Endothelial cell of hepatic sinusoid (primary cell): ENCODE measurements at regions not wholly inside any gene's neighbourhood (a gene's known extent, or its start where the extent isn't known, plus 50 kb on each side); places are given as distances from the start of the nearest gene placed in this dataset.

ENCODE experiments used
- in situ Hi-C: cut with HindIII; loops from 2 replicates; pipeline ENCODE4 v1.10.0; 2017; ENCODE audit warnings: low sequenced_read_pairs

- in situ Hi-C loops, result no loop called here
Observed at GRCh38 chr3:152516216-152516615, 247.5 kb downstream of the MBNL1 start.

- in situ Hi-C loops, result no loop called here
Observed at GRCh38 chr3:152517502-152517901, 248.8 kb downstream of the MBNL1 start.

GRCh38 chr3:152518346-152518745 is 249.6 kb downstream of the MBNL1 start:
- in situ Hi-C loops, result no loop called here

GRCh38 chr3:152519376-152519775 is 250.6 kb downstream of the MBNL1 start:
- in situ Hi-C loops, result no loop called here

GRCh38 chr3:152522036-152522435 is 253.3 kb downstream of the MBNL1 start:
- in situ Hi-C loops, result no loop called here

GRCh38 chr3:152524198-152525140 is 255.7 kb downstream of the MBNL1 start:
- in situ Hi-C loops, result no loop called here

- in situ Hi-C loops, result no loop called here
Observed at GRCh38 chr3:152531717-152532116, 263.0 kb downstream of the MBNL1 start.

- in situ Hi-C loops, result no loop called here
Observed at GRCh38 chr3:152538518-152538917, 269.8 kb downstream of the MBNL1 start.

- in situ Hi-C loops, result no loop called here
Observed at GRCh38 chr3:152539191-152539764, 270.5 kb downstream of the MBNL1 start.

GRCh38 chr3:152540120-152540519 is 271.4 kb downstream of the MBNL1 start:
- in situ Hi-C loops, result no loop called here

GRCh38 chr3:152547153-152547552 is 278.4 kb downstream of the MBNL1 start:
- in situ Hi-C loops, result no loop called here

GRCh38 chr3:152549263-152549662 is 280.5 kb downstream of the MBNL1 start:
- in situ Hi-C loops, result no loop called here

GRCh38 chr3:152550284-152550683 is 281.6 kb downstream of the MBNL1 start:
- in situ Hi-C loops, result no loop called here

- in situ Hi-C loops, result no loop called here
Observed at GRCh38 chr3:152554980-152555379, 280.0 kb upstream of the P2RY1 start.

- in situ Hi-C loops, result no loop called here
Observed at GRCh38 chr3:152555666-152556291, 279.2 kb upstream of the P2RY1 start.

GRCh38 chr3:152556731-152557254 is 278.1 kb upstream of the P2RY1 start:
- in situ Hi-C loops, result no loop called here

GRCh38 chr3:152557302-152557999 is 277.5 kb upstream of the P2RY1 start:
- in situ Hi-C loops, result no loop called here

- in situ Hi-C loops, result no loop called here
Observed at GRCh38 chr3:152558386-152558785, 276.5 kb upstream of the P2RY1 start.

GRCh38 chr3:152559246-152559645 is 275.7 kb upstream of the P2RY1 start:
- in situ Hi-C loops, result no loop called here

- in situ Hi-C loops, result no loop called here
Observed at GRCh38 chr3:152564459-152564858, 270.5 kb upstream of the P2RY1 start.
